ENCODE measurements at regions not wholly inside any gene's neighbourhood (a gene's known extent, or its start where the extent isn't known, plus 50 kb on each side); places are given as distances from the start of the nearest gene placed in this dataset.

- H3K27ac Mint-ChIP-seq, result no peak overlapping the region
- H3K4me1 Mint-ChIP-seq (ENCODE audit: unreplicated experiment), result peaks cover 8% of the 10 kb centered on the region
- H3K9me3 Mint-ChIP-seq, result no peaks in the 10 kb centered on the region
- TF ChIP-seq CTCF (conservative IDR thresholded peaks at IDR 0.05), result no peak
- DNase-seq (ENCODE audit: extremely low spot score, unreplicated experiment), result no peak
- peaks cover 6% of the 10 kb centered on the region for H3K27me3 Mint-ChIP-seq
- H3K36me3 Mint-ChIP-seq, result no peaks in the 10 kb centered on the region
- H3K4me3 Mint-ChIP-seq, result no peak overlapping the region
Measured at GRCh38 chr12:65748332-65748731, 76.0 kb upstream of the HMGA2 start.

GRCh38 chr12:65754290-65754689, 70.0 kb upstream of the HMGA2 start:
- Mint-ChIP-seq H3K4me1 (ENCODE audit: unreplicated experiment) (no peaks in the 10 kb centered on the region), H3K27ac (no peak overlapping the region), H3K4me3 (no peak overlapping the region), H3K36me3 (no peaks in the 10 kb centered on the region), H3K9me3 (no peaks in the 10 kb centered on the region), H3K27me3 (peaks cover 22% of the 10 kb centered on the region)
- TF ChIP-seq CTCF (conservative IDR thresholded peaks at IDR 0.05), result no peak
- no peak for DNase-seq (ENCODE audit: extremely low spot score, unreplicated experiment)

GRCh38 chr12:65754744-65755595, 69.3 kb upstream of the HMGA2 start:
- no peaks in the 10 kb centered on the region for H3K9me3 Mint-ChIP-seq
- peaks cover 22% of the 10 kb centered on the region for H3K27me3 Mint-ChIP-seq
- no peak for DNase-seq (ENCODE audit: extremely low spot score, unreplicated experiment)
- H3K27ac Mint-ChIP-seq, result no peak overlapping the region
- no peaks in the 10 kb centered on the region for H3K4me1 Mint-ChIP-seq (ENCODE audit: unreplicated experiment)
- H3K36me3 Mint-ChIP-seq, result no peaks in the 10 kb centered on the region
- TF ChIP-seq CTCF (conservative IDR thresholded peaks at IDR 0.05), result no peak
- no peak overlapping the region for H3K4me3 Mint-ChIP-seq

GRCh38 chr12:65755596-65755978, 68.7 kb upstream of the HMGA2 start:
- Mint-ChIP-seq H3K36me3 (no peaks in the 10 kb centered on the region), H3K9me3 (no peaks in the 10 kb centered on the region), H3K27me3 (peaks cover 22% of the 10 kb centered on the region), H3K4me1 (ENCODE audit: unreplicated experiment) (no peaks in the 10 kb centered on the region), H3K27ac (no peak overlapping the region), H3K4me3 (no peak overlapping the region)
- DNase-seq (ENCODE audit: extremely low spot score, unreplicated experiment), result no peak
- no peak for TF ChIP-seq CTCF (conservative IDR thresholded peaks at IDR 0.05)

GRCh38 chr12:65756267-65756666, 68.0 kb upstream of the HMGA2 start:
- Mint-ChIP-seq H3K9me3 (no peaks in the 10 kb centered on the region), H3K27ac (no peak overlapping the region), H3K27me3 (peaks cover 22% of the 10 kb centered on the region), H3K4me3 (no peak overlapping the region), H3K4me1 (ENCODE audit: unreplicated experiment) (no peaks in the 10 kb centered on the region), H3K36me3 (no peaks in the 10 kb centered on the region)
- TF ChIP-seq CTCF (conservative IDR thresholded peaks at IDR 0.05), result no peak
- no peak for DNase-seq (ENCODE audit: extremely low spot score, unreplicated experiment)

All from type B pancreatic cell (in vitro differentiated cells).